Stimulated activated CD8-positive, alpha-beta memory T cell treated with anti-CD3 and anti-CD28 coated beads, Interleukin-12 subunit alpha, Interleukin-12 subunit beta, amount 100 ng/mL, for 1 hour (primary cell): ENCODE measurements at regions not wholly inside any gene's neighbourhood (a gene's known extent, or its start where the extent isn't known, plus 50 kb on each side); places are given as distances from the start of the nearest gene placed in this dataset.

Experiments
- DNase-seq: peaks from one replicate; pipeline ENCODE4 v3.0.0-alpha.2; 2020; ENCODE audit warnings: low read depth

GRCh38 chr14:34012978-34013720 is 62.3 kb upstream of the EGLN3 start:
- no peak for DNase-seq

GRCh38 chr14:34012369-34012768 is 61.5 kb upstream of the EGLN3 start:
- no peak for DNase-seq

- DNase-seq = no peak
These were observed 59.1 kb upstream of the EGLN3 start for GRCh38 chr14:34009956-34010355.

GRCh38 chr14:34007902-34008301 is 57.0 kb upstream of the EGLN3 start:
- DNase-seq = no peak

- no peak for DNase-seq
These were observed 55.0 kb upstream of the EGLN3 start for GRCh38 chr14:34005901-34006300.

- DNase-seq = no peak
These were observed 54.0 kb upstream of the EGLN3 start for GRCh38 chr14:34004881-34005280.

- DNase-seq = no peak
These were observed 52.8 kb upstream of the EGLN3 start for GRCh38 chr14:34003691-34004090.

- DNase-seq = no peak
These were observed 52.3 kb upstream of the EGLN3 start for GRCh38 chr14:34003082-34003668.
